ENCODE measurements at regions not wholly inside any gene's neighbourhood (a gene's known extent, or its start where the extent isn't known, plus 50 kb on each side); places are given as distances from the start of the nearest gene placed in this dataset.
"Not testable (repeated sequence)": the region's sequence is repeated elsewhere in the genome, so short reads cannot be mapped to it uniquely, and the experiment has no call there.

DNA sequence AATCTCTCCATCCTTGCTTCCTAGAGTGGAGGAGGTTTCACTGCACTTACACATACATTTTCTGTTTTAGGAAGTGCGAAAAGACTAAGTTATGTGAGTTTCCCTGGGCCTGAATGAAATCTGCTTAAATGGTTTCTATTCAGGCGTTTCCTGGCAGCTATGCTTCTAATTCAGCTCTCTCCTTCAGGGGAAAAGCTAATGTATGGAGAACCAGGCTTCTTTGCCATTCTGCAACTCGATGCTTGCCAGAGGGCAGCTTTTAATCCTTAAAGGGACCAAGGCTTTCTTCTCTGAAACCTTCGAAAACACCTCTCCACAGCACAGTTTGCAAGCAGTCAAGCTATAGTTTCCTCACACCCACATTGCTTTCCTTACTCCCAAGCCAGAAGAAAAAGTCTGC lies 89.5 kb upstream of the ARX start:
- H3K4me3 ChIP-seq (ENCODE audit: low read depth, low read length) = no peak overlapping the region
- no peak for DNase-seq (ENCODE audit: low read depth)
- TF ChIP-seq, protein P1, sequence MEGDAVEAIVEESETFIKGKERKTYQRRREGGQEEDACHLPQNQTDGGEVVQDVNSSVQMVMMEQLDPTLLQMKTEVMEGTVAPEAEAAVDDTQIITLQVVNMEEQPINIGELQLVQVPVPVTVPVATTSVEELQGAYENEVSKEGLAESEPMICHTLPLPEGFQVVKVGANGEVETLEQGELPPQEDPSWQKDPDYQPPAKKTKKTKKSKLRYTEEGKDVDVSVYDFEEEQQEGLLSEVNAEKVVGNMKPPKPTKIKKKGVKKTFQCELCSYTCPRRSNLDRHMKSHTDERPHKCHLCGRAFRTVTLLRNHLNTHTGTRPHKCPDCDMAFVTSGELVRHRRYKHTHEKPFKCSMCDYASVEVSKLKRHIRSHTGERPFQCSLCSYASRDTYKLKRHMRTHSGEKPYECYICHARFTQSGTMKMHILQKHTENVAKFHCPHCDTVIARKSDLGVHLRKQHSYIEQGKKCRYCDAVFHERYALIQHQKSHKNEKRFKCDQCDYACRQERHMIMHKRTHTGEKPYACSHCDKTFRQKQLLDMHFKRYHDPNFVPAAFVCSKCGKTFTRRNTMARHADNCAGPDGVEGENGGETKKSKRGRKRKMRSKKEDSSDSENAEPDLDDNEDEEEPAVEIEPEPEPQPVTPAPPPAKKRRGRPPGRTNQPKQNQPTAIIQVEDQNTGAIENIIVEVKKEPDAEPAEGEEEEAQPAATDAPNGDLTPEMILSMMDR (IDR thresholded peaks at IDR 0.05; ENCODE audit: low read depth, low read length) = no peak
- TF ChIP-seq, protein P2, sequence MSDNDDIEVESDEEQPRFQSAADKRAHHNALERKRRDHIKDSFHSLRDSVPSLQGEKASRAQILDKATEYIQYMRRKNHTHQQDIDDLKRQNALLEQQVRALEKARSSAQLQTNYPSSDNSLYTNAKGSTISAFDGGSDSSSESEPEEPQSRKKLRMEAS (IDR thresholded peaks at IDR 0.05; ENCODE audit: low read depth, low read length) = no peak

DNA sequence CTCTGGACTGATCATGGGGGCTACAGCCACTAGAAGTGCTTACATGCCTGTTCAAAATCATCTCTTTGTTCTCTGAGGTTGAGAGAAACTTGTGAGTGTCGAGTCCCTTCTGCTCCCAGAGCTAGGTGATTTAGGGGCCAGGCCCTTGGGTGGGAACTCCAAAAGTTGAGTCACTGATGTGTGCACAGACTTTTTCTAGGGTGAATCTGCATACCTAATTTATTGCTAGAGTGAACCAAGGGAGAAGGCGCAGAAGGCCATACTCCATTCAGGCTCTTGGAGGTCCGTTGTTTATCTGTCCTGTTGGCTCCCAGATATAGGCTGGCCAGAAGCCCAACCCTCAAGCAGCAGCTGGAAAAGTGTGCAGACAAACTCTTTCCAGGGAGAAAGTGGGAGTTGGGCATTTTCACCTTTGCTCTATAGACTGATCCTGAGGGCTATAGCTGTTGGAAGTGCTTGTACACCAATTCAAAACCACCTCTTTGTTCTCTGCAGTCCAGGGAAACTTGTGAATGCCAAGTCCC lies 80.8 kb upstream of the ARX start:
- H3K4me3 ChIP-seq (ENCODE audit: low read depth, low read length) = no peak overlapping the region
- TF ChIP-seq, protein P1 (IDR thresholded peaks at IDR 0.05; ENCODE audit: low read depth, low read length) = no peak
- TF ChIP-seq MYC (IDR thresholded peaks at IDR 0.05; ENCODE audit: low read depth, low read length) (no peak), POLR2A (IDR thresholded peaks at IDR 0.05; ENCODE audit: extremely low read depth, insufficient read length) (no peak)
- TF ChIP-seq, protein P2 (IDR thresholded peaks at IDR 0.05; ENCODE audit: low read depth, low read length) = no peak
- no peak for DNase-seq (ENCODE audit: low read depth)

DNA sequence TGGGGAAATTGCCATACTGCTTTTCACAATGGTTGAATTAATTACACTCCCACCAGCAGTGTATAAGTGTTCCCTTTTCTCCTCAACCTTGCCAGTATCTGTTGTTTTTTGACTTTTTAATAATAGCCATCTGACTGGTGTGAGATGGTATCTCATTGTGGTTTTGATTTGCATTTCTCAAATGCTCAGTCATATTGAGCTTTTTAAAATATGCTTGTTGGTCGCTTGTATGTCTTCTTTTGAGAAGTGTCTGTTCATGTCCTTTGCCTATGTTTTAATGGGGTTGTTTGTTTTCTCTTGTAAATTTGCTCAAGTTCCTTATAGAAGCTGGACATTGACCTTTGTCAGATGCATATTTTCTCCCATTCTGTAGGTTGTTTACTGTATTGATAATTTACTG lies 75.4 kb upstream of the ARX start:
- DNase-seq (ENCODE audit: low read depth); H3K4me3 ChIP-seq (ENCODE audit: low read depth, low read length): not testable (repeated sequence)

DNA sequence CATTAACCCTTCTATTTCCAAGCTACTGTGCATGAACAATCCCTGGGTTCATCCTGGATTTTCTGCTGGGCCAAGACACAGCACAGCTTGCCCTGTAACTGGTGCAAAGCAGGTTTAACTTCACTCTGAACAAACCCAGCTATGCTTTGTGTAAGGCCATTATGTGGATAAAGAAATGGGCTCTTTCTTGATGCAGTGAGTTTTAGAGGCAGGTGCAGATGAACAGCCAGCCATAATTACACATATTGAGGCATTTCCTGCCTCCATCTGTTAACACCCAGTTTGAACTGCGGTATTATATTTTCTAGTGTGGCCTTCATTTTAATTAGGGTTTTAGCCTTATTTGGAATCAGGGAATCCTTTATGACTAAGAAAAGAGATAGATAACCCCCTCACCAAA lies 68.7 kb upstream of the ARX start:
- no peak for DNase-seq (ENCODE audit: low read depth)
- no peak overlapping the region for H3K4me3 ChIP-seq (ENCODE audit: low read depth, low read length)
- TF ChIP-seq, protein P1 (IDR thresholded peaks at IDR 0.05; ENCODE audit: low read depth, low read length) = no peak
- no peak for TF ChIP-seq POLR2A (IDR thresholded peaks at IDR 0.05; ENCODE audit: extremely low read depth, insufficient read length)
- TF ChIP-seq MYC (IDR thresholded peaks at IDR 0.05; ENCODE audit: low read depth, low read length) = no peak
- TF ChIP-seq, protein P2 (IDR thresholded peaks at IDR 0.05; ENCODE audit: low read depth, low read length) = no peak

DNA sequence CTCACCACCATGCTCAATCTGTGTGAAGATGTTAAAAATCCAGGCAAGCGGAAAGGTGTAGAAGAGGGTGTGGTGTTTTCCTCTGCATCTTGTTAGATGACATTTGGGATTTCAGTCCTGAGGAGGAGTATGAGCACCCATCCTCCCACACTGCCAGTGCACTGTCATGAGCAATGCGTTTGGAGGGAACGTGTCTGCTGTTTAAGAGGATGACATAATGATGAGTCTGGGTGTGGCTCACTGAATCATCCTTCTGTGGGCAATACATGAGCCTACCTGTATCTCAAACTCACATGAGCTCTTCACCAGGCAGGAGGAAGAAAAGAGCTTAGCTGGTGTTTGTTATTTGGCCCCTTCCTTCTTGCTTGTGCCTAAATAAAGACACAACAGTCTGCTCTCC lies 67.9 kb upstream of the ARX start:
- TF ChIP-seq, protein P2 (IDR thresholded peaks at IDR 0.05; ENCODE audit: low read depth, low read length) = no peak
- TF ChIP-seq POLR2A (IDR thresholded peaks at IDR 0.05; ENCODE audit: extremely low read depth, insufficient read length) = no peak
- no peak for TF ChIP-seq MYC (IDR thresholded peaks at IDR 0.05; ENCODE audit: low read depth, low read length)
- TF ChIP-seq, protein P1 (IDR thresholded peaks at IDR 0.05; ENCODE audit: low read depth, low read length) = no peak
- H3K4me3 ChIP-seq (ENCODE audit: low read depth, low read length) = no peak overlapping the region
- no peak for DNase-seq (ENCODE audit: low read depth)

DNA sequence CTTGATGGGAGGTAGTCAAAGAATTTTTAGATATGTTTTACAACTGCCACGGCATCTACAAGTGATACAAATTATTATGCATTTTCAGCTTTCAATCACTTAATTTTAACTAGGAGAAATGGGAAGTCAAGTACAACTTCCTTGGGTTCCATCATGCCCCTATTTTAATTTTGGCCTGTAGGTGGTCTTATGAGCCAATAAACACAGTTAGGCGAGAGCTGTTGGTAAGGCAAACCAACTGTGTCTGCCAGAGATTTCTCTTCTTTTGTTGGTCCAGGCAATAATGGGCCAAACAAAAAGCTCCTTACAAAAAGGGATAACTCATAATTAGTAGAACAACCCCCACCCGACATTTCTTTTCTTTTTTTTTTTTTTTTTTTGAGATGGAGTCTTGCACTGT lies 63.3 kb upstream of the ARX start:
- no peak overlapping the region for H3K4me3 ChIP-seq (ENCODE audit: low read depth, low read length)
- peak; percentile 0 for DNase-seq (ENCODE audit: low read depth)
- TF ChIP-seq, protein P1 (IDR thresholded peaks at IDR 0.05; ENCODE audit: low read depth, low read length) = no peak
- no peak for TF ChIP-seq POLR2A (IDR thresholded peaks at IDR 0.05; ENCODE audit: extremely low read depth, insufficient read length)
- TF ChIP-seq, protein P2 (IDR thresholded peaks at IDR 0.05; ENCODE audit: low read depth, low read length) = no peak
